ENCODE measurements at regions not wholly inside any gene's neighbourhood (a gene's known extent, or its start where the extent isn't known, plus 50 kb on each side); places are given as distances from the start of the nearest gene placed in this dataset.

DNA sequence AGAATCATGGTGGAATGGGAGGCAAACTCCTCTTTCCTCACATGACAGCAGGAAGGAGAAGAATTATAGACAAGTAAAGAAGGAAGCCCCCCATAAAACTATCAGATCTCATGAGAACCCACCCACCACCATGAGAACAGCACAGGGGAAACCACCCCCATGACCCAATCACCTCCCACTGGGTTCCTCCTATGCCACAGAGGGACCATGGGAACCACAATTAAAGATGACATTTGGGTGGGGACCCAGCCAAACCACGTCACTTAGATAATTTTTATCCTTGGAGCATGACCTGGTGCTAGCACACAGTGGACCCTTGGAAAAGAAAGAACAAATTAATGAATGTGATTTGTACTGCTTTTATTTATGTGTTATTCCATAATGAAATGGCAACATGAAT lies 188.6 kb upstream of the NCKAP5 start:
- H3K4me3 ChIP-seq (replicated peaks; ENCODE audit: low read depth, low read length), result no peak overlapping the region
- TF ChIP-seq, protein P1, sequence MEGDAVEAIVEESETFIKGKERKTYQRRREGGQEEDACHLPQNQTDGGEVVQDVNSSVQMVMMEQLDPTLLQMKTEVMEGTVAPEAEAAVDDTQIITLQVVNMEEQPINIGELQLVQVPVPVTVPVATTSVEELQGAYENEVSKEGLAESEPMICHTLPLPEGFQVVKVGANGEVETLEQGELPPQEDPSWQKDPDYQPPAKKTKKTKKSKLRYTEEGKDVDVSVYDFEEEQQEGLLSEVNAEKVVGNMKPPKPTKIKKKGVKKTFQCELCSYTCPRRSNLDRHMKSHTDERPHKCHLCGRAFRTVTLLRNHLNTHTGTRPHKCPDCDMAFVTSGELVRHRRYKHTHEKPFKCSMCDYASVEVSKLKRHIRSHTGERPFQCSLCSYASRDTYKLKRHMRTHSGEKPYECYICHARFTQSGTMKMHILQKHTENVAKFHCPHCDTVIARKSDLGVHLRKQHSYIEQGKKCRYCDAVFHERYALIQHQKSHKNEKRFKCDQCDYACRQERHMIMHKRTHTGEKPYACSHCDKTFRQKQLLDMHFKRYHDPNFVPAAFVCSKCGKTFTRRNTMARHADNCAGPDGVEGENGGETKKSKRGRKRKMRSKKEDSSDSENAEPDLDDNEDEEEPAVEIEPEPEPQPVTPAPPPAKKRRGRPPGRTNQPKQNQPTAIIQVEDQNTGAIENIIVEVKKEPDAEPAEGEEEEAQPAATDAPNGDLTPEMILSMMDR (IDR thresholded peaks at IDR 0.05; ENCODE audit: low read length, missing control alignments), result no peak
- no peak for DNase-seq (ENCODE audit: low read depth)

DNA sequence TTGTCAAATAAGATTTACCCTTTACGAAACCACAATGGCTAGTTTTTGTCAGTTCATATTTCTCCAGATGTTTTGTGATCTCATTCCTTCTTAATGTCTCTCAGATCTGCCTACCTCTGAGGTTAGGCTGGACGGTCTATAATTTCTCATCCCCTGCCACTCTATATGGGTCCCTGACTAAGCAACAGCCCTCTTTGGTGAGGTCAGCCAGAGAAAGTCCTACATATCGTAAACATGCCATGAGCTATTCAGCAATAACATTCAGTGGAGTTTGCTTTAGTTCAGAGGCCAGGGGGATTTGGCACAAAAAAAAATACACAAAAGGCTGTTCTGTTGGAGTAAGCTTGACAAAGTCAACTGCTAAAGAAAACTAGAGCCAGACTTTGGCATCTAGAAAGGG lies 192.1 kb upstream of the NCKAP5 start:
- no peak overlapping the region for H3K4me3 ChIP-seq (replicated peaks; ENCODE audit: low read depth, low read length)
- TF ChIP-seq, protein P1 (IDR thresholded peaks at IDR 0.05; ENCODE audit: low read length, missing control alignments), result no peak
- no peak for DNase-seq (ENCODE audit: low read depth)

DNA sequence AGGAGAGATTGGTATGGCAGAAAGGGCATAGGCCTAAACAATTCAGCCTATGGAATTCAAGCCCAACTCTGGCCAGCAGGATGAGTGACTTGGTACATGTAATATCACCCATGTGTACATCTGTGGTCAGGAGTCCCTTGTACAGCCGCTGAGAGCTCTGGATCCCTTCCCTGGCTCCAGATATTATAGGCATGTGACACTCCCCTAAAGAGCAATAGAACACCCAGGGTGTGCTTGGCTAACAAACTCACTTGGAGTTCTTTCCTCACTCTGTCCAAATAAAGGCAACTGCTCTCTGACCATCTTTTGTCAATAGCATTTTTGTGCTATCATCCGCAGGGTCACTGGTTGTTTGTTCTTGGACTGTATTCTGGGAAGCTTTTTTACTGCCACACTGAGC lies 197.4 kb upstream of the NCKAP5 start:
- no peak overlapping the region for H3K4me3 ChIP-seq (replicated peaks; ENCODE audit: low read depth, low read length)
- DNase-seq (ENCODE audit: low read depth), result peak; percentile 42
- TF ChIP-seq, protein P1 (IDR thresholded peaks at IDR 0.05; ENCODE audit: low read length, missing control alignments), result no peak

DNA sequence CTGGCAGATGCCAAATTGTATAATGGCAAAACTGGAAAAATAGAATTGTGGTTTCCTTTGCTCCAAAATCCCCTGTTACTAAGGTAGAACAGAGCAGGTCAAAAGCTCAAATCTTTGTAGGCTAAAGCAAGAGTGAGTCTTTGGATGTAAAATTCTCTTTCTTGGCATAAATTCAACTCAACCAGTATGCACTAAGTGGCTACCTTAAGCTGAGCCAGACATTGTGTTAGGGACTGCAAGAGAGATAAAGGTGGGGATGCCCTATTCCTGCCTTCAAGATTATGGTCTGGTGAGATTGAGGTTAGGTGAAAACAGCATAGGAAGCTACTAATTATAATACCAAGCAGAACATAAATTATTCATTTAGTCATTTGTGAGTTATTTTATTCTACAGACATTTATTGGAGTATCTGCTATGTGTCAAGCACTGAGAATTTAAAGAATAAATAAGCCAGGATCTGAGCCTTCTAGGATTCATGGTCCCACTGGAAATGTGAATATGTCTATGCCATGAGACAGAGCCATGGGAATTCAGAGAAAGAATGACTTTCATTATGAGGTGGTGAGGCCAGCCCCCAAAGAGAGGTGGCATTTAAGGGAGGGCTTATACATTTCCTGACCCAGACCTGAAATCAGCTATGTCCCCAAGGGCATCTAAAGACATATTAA lies 198.0 kb upstream of the NCKAP5 start:
- H3K4me3 ChIP-seq (replicated peaks; ENCODE audit: low read depth, low read length), result no peak overlapping the region
- TF ChIP-seq, protein P1 (IDR thresholded peaks at IDR 0.05; ENCODE audit: low read length, missing control alignments), result no peak
- no peak for DNase-seq (ENCODE audit: low read depth)

DNA sequence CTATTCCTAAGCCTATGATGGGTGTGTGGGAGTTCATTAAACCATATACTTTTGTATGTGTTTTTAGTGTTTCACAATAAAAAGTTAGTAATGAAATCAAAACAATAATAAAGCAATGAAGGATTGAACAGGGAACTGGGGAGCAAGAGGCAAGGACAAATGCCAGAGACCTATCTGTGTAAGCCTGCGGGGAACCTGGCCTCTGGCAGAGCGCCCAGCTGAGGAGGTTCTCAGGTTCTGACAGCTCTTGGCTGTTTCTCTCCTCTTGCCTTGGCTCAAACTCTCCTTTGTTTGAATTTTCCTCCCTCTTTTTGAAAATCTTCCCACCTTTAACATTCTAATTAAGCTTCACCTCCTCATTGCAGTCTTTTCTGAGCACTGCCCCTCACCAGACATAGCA lies 200.0 kb upstream of the NCKAP5 start:
- peak; percentile 22 for DNase-seq (ENCODE audit: low read depth)
- no peak overlapping the region for H3K4me3 ChIP-seq (replicated peaks; ENCODE audit: low read depth, low read length)
- TF ChIP-seq, protein P1 (IDR thresholded peaks at IDR 0.05; ENCODE audit: low read length, missing control alignments), result no peak

DNA sequence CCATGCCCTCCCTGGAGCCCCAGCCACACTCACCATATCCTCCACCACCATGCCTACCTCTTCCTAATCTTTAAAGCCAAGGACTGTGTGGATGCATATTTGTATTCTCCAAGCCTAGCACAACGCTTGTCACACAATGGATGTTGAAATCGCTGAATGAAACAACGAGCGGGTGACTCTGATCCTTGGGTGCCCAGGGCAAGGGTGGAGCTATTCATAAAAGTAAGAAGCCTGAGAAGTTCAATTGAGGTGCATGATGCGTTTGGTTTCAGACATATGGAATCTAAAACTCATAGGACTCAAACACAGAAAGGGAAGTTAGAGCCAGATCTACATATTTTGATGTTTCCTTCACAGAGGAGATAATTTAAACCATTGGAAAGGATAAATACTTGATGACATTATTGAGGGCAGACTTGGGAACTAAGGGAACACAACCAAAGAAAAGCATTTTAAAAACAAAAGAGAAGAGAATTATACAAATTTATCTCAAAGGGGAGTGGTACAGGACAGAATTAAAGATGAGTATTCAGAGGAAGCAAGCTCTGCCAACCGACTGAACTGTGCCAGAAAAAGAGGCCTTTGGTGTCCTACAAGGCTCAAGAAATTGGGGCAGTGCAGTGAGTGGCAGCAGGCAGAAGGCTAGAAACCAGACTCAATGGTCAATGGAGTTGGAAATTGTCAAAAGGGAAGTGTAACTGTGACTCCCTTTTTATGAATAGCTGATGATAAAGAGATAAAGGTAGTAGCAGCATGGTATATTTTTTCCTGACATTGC lies 200.6 kb upstream of the NCKAP5 start:
- TF ChIP-seq, protein P1 (IDR thresholded peaks at IDR 0.05; ENCODE audit: low read length, missing control alignments), result no peak
- no peak overlapping the region for H3K4me3 ChIP-seq (replicated peaks; ENCODE audit: low read depth, low read length)
- no peak for DNase-seq (ENCODE audit: low read depth)
